ENCODE measurements at regions not wholly inside any gene's neighbourhood (a gene's known extent, or its start where the extent isn't known, plus 50 kb on each side); places are given as distances from the start of the nearest gene placed in this dataset.

DNA sequence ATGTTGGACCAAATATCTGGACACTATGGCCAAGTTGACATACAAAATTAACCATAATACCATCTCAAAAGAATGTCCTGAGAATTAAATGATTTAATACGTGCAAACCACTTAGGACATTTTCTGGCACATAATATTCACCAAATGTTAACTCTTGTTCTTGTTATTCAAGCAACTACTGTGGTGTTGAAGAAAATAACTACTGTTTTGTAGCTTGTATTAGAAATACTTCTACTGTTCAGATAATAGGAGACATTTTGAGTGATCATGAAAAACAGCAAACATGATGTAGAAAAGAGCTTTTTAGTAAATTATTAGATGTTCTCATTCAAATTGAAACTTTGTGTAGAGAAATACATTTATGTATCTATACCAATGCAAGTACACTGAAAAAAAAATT is 140.7 kb upstream of the SMIM31 start:
- no peak overlapping the region for H2BK120ac ChIP-seq (ENCODE audit: low read depth, low read length, poor library complexity, severe bottlenecking)
- Mint-ChIP-seq H3K36me3 (ENCODE audit: insufficient read depth in 1 of 3, low read depth in 3 of 3) (no peaks in the 10 kb centered on the region), H3K4me1 (peaks cover 2 to 3% of the 10 kb centered on the region in 2 experiments; a peak in 2 of 4 replicates), H3K27me3 (ENCODE audit: low read depth) (no peaks in the 10 kb centered on the region), H3K4me3 (no peak overlapping the region), H3K27ac (no peak overlapping the region), H3K9me3 (no peaks in the 10 kb centered on the region)
- H3K4ac ChIP-seq (ENCODE audit: low read depth, low read length), result no peak overlapping the region
- H2AK5ac ChIP-seq (ENCODE audit: insufficient read length, low read length), result no peak overlapping the region
- H3K14ac ChIP-seq (ENCODE audit: insufficient read depth, low read length), result no peak overlapping the region
- H3K79me1 ChIP-seq (ENCODE audit: insufficient read depth, low read depth, low read length, poor library complexity, severe bottlenecking), result no peaks in the 10 kb centered on the region
- H3K9ac ChIP-seq (ENCODE audit: extremely low read depth, insufficient read length, low read length), result no peak overlapping the region
- TF ChIP-seq, protein P1, sequence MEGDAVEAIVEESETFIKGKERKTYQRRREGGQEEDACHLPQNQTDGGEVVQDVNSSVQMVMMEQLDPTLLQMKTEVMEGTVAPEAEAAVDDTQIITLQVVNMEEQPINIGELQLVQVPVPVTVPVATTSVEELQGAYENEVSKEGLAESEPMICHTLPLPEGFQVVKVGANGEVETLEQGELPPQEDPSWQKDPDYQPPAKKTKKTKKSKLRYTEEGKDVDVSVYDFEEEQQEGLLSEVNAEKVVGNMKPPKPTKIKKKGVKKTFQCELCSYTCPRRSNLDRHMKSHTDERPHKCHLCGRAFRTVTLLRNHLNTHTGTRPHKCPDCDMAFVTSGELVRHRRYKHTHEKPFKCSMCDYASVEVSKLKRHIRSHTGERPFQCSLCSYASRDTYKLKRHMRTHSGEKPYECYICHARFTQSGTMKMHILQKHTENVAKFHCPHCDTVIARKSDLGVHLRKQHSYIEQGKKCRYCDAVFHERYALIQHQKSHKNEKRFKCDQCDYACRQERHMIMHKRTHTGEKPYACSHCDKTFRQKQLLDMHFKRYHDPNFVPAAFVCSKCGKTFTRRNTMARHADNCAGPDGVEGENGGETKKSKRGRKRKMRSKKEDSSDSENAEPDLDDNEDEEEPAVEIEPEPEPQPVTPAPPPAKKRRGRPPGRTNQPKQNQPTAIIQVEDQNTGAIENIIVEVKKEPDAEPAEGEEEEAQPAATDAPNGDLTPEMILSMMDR (conservative IDR thresholded peaks at IDR 0.05), result no peak
- WGBS (ENCODE audit: extremely low coverage, insufficient read length, low lambda C conversion rate), result no CpG with 5 or more reads among the region's 1 CpG
- no peaks in the 10 kb centered on the region for H4K20me1 ChIP-seq (ENCODE audit: control insufficient read depth, insufficient read depth, insufficient read length)
- H3K56ac ChIP-seq (ENCODE audit: insufficient read length, low read depth, low read length), result no peak overlapping the region
- H2BK20ac ChIP-seq (ENCODE audit: low read depth, low read length, poor library complexity, severe bottlenecking), result no peak overlapping the region
- no peak overlapping the region for H3K23ac ChIP-seq (ENCODE audit: insufficient read length, low read depth, low read length)
- H2BK12ac ChIP-seq (ENCODE audit: insufficient read length, low read depth, low read length), result no peak overlapping the region
- H4K5ac ChIP-seq (ENCODE audit: insufficient read length, low read depth, low read length), result no peak overlapping the region
- H3K9me3 ChIP-seq (ENCODE audit: control insufficient read depth, low read depth, low read length), result no peaks in the 10 kb centered on the region
- H3K4me2 ChIP-seq (ENCODE audit: insufficient read depth, insufficient read length, low read length), result no peak overlapping the region
- no peak overlapping the region for H3K18ac ChIP-seq (ENCODE audit: insufficient read length, low read depth, low read length)
- H2AFZ ChIP-seq (ENCODE audit: low read length), result no peak overlapping the region
- DNase-seq, result no peak
- no peak overlapping the region for H4K91ac ChIP-seq (ENCODE audit: insufficient read length, low read depth, low read length)
- H3T11ph ChIP-seq (ENCODE audit: low read length), result no peak overlapping the region
- no peaks in the 10 kb centered on the region for H3K27me3 ChIP-seq (ENCODE audit: insufficient read depth, low read length)
- H2BK15ac ChIP-seq (ENCODE audit: low read depth, low read length), result no peak overlapping the region
- no peaks in the 10 kb centered on the region for H3K23me2 ChIP-seq (ENCODE audit: insufficient read length, low read depth, low read length, poor library complexity, severe bottlenecking)
- no peak overlapping the region for H4K8ac ChIP-seq (replicated peaks; ENCODE audit: insufficient read length, low read depth, low read length)
- H3K4me1 ChIP-seq (ENCODE audit: insufficient read depth, low read length), result no peaks in the 10 kb centered on the region
- no peak overlapping the region for H2BK5ac ChIP-seq (ENCODE audit: insufficient read length, low read length)
- H3K27ac ChIP-seq (ENCODE audit: insufficient read length, low read depth, low read length), result no peak overlapping the region
- no peaks in the 10 kb centered on the region for H3K79me2 ChIP-seq (ENCODE audit: insufficient read depth, low read length)
